ENCODE measurements at regions not wholly inside any gene's neighbourhood (a gene's known extent, or its start where the extent isn't known, plus 50 kb on each side); places are given as distances from the start of the nearest gene placed in this dataset.

- TF ChIP-seq EZH2 (IDR thresholded peaks at IDR 0.05; ENCODE audit: insufficient read depth, poor library complexity, severe bottlenecking) (no peak), EZH2phosphoT487 (IDR thresholded peaks at IDR 0.05; ENCODE audit: insufficient read depth, low read depth) (no peak)
Measured at GRCh38 chr5:102099766-102100331, 196.2 kb downstream of the SLCO4C1 start.

All from GM23248 (cell line).